GM21717 (cell line): ENCODE measurements at regions not wholly inside any gene's neighbourhood (a gene's known extent, or its start where the extent isn't known, plus 50 kb on each side); places are given as distances from the start of the nearest gene placed in this dataset.

Experiments
- ATAC-seq: cut with Tn5 transposase; IDR thresholded peaks from one replicate; pipeline ENCODE4 v1.9.1; 2021; ENCODE audit warnings: mild to moderate bottlenecking, moderate library complexity; ENCODE audit not compliant: unreplicated experiment

DNA sequence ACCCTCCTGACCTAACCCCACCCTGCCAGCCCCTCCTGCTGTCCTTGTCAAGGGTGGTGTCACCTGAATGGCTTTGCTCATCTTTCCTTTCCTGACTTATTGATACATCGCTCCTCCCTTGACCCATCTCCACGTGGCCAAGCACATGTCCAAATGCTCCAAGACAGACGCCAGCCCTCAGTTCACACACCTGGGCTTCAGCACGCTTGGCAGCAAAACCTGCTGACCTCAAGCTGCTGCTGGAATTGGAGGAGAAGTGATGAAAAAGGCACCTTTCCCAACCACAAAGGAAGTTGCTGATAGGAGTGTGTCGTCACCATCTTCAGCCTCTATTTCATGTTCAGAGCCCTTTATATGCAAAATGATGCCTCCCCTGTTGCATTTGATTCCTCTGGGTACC lies 141.3 kb downstream of the TLE3 start:
- ATAC-seq: no peak

DNA sequence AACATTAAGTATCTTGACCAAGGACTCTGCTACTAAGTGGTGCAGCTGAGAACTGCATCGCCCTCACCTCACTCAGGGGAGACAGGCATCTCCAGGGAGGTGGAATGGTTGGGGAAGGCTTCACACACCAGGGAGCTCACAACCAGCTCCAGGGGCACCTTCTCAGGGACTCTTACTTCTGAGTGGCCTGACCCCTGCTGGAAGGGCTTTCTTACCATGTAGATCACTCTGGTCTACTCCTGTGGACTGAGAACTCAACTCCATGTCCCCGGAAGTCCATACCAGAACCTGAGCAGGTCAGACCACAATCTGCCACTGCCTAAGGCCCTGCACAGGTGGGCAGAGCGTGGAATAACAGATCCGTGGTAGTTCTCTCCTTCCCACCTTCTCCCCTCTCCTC lies 140.5 kb downstream of the TLE3 start:
- no peak for ATAC-seq

DNA sequence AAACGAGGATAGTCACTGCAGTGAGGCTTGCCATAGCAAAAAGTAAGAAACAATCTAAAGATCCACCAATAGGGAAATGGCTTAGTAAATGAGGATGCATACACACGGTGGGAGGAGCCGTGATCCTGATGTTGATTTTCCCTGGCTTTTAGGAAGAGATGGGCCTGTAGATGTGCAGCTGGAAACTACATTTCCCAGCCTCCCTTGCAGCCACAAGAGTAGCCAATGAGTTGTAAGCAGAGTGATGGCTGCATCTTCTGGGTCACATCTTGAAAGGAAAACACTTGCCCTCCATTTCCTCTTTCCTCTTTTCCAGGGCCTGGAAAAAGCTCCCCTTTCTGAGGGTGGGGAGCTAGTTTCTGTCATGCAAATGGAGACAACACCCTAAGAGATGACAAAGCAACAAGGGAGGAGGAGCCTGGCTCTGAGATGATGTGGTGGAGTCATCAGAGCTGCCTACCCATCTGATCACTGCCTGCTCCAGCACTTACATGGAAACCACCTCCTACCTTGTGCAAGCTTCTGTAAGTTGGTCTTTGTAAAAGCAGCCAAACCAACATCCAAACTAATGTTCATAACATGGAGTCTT lies 139.1 kb downstream of the TLE3 start:
- no peak for ATAC-seq

DNA sequence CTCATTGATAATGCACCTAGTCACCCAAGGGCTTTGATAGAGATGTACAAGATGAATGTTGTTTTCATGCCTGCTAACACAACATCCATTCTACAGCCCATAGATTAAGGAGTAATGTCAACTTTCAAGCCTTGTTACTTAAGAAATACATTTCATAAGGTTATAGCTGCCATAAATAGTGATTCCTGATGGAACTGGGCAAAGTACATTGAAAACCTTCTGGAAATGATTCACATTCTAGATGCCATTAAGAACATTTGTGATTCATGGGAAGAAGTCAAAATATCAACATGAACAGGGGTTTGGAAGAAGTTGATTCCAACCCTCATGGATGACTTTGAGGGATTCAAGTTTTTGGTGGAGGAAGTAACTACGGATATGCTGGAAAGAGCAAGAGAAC lies 135.2 kb downstream of the TLE3 start:
- ATAC-seq: no peak

DNA sequence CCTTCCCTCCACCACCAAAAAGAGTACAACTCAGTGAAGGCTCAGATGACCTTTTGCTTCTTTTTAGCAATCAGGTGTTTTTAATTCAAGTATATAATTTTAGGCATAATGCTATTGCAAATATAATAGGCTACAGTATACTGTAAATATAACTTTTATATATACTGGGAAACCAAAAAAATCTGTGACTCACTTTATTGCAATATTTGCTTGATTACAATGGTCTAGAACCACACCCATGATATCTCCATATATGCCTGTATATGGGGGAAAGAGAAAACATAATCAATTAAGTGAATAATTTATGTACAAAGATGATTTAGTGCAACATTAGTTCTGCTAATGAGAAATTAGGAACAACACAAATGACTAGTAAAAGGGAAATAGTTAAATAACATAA lies 134.3 kb downstream of the TLE3 start:
- no peak for ATAC-seq

DNA sequence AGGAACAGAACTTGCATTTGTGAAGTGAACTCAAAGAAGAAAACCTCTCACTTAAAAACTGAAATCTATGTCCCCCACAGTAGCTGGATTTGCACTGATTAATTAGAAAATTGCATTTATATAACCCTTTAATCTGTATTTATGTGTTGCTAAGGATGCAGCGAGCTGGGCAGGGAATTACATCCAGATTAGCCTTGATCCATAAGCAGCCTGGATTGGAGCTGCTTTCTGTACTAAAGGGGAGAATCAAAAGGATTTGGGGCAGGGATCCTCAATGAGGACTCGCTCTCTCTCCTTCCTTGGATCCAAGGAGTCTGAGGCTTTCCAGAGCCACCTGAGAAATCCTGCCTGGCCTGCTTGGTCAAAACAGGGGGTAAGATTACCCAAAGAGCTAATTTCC lies 125.9 kb downstream of the TLE3 start:
- no peak for ATAC-seq

DNA sequence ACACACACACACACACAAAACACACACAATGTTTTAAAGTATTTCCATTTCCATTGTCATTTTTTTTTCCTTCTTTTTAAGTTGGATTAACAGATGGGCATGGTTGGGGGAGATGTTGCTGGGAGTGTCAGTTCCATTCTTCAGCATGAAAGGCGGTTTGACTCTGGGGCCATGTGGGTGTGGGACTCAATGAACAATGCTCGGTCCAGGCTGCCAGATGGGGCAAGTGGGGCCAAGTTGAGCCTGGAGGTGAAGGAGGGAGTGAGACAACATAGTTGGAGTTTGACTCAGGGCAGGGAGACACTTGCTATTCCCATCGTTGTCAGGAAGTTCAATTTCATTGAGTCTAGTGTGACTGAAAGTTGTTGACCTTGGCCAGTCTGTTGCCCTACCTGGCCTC lies 125.3 kb downstream of the TLE3 start:
- no peak for ATAC-seq

DNA sequence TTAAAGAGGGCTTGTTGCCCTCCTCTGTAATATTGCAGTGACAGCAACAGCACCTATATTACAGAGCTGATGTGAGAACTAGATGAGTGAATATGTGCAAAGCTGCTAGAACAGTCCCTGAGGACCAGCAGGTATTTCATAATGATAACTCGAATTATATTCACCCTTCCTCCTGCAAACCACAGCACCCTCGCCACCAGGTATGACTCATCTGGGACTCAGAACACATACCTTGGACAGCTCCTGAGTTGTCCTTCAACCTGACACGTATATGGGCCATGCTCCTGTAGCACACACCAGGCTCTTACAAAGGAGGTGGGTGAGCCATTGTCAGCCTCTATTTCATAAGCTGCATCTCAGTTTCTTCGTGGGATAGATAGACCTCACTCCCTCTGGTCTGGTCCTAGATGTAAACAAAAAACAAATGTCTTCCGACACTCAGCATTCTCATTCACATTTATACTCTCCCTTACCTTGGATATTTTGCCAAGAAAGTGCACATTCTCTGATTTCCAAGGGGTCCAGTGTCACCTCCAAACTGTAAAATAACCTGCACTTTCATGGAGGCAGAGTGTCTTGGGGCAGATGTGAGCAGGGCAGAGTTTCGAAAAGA lies 124.5 kb downstream of the TLE3 start:
- ATAC-seq: no peak

DNA sequence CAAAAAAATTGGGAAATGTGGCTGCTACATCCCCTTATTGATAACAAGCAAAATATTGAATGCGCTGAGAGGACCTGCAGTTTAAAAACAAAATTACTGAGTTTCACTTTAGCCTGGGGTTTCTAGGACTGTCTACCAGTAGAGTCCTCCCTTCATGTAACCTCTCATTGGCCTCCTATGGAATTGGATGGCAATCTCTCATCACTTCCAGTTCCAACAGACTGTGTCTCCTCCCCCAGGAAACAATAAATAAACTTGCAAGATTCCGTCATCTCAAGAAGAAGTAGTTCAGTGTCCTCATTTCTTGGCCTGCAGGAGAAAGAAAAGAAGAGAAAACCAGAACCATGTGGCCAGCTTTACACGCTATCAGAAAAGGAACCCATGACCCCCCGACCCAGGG lies 123.8 kb downstream of the TLE3 start:
- no peak for ATAC-seq

DNA sequence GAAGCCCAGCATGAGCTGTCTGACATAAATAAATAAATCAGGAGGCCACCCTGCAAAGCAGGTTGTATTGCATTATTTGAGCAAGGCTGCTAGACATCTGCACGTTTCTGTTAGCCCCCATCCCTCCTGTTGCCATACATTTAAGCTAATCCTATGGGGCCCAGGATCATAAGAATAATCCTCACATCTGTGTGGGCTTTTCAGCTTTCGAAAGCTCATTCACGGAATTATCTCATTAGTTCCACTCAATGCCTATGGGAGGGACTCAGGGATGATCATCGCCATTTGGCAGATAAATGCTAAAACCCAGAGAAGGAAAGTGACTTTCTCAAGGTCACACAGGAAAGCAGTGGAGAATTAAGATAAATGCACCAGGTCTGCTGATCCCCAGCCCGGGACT lies 123.4 kb downstream of the TLE3 start:
- ATAC-seq: no peak

DNA sequence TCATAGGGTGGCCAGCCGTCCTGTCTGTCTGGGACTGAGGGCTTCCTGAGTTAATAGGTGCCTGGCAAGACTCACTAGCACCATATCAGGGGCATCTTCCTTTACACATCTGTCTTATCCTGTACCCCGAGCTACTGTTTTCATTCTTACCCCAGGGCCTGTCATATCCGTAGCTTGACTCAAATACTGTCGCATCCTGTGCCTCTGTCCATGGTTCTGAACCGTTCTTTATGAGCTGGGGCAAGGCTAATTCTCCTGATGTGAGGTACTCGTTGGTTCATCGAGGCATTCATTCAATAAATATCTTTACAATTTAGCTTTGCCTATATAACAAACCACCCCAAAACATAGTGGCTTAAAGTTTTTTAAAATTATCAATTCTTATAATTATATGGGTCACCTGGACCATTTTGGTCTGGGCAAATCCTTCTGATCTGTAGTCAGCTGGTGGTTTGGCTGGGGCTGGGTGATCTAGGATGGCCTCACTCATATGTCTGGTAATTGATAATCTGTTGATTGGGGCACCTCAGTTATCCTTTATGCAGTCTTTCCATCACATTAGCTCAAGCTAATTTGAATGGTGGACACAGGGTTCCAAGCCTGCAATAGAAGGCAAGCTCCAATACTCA lies 121.2 kb downstream of the TLE3 start:
- no peak for ATAC-seq

DNA sequence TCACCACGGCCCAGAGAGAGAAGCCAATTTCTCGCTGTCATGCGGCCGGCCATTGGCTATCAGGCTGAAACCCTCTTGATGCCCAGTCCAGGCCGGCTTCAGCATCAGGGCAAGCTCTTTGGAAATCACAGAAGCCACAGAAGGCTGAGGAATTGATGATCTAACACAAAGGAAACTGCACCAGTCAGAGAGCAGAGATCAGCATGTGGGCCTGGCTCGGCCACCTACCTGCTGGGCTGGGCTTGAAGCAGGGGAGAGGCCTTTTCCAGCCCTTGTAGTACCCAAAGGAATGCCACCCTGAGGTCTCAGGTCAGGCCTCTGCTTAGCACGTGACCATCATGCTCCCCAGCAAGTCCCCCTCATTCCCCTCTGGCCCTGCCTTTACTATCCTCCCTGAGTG lies 119.1 kb downstream of the TLE3 start:
- ATAC-seq: no peak

DNA sequence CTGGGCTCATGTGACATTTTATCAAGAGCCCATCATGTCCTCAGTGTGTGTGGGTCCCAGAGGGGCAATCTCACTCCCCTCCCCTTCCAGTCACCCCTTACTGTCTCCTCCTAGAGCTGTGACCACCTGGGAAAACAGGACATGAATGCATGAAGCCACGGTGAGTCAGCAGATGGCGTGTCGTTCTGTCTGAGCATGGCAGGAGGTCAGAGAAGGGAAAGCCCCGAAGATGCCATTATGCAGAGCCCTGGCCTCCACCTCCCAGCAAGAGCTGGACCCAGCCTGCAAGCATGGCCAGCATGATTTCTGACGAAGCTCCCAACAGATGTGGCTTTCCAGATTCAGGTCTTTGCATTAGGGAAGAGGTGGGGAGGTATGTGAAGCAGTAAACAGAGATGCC lies 118.5 kb downstream of the TLE3 start:
- peak; percentile 60 for ATAC-seq

DNA sequence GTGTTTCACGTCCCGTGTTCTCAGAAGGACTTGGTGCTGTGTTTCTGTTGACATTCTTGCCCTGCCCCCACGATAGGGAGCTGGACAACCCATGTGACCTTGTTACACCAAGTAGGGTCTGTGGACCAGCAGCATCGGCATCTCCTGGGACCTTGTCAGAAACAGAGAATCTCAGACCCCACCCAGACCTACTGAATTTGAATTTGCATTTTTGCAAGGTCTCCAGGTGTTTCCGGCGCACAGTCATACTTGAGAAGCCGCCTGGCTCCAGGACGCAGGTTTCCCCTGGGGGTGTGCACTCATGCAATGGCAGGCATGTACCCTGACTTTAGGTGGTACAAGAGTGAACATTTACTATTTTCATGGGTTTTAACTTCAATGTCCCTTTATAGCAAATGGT lies 117.9 kb downstream of the TLE3 start:
- ATAC-seq: peak; percentile 84

DNA sequence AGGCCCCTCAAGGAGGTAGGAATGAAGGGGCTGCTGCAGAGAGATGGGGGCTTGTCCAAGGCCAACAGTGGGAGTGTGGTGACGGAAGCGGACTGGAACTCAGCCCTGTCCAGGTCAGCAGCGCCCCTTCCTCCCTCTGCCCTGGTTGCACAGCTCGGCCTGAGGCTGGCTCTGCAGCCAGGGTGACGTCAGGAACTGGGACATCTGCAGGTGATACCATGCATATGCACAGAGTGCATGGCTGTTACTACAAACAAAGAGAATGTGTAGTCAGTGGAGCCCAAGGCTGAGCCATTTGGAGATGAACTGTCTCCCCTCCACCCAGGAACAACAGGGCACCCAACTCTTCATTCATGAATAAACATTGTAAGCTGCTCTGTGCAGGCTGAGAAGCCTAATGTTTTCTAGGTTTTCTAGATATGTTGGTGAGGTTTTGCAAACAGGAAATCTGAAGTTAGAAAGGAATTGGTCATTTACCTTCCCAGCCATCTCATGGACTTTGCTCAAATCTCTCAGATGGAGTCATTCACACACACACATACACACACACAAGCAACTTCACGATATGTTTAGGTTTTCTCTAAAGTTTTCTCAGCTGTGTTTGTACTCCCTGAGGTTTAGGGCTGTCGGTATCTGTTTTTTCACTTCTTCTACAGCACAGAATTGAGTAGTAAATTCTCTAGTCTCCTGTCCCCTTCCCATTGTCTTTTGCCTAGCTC lies 117.2 kb downstream of the TLE3 start:
- ATAC-seq: no peak

DNA sequence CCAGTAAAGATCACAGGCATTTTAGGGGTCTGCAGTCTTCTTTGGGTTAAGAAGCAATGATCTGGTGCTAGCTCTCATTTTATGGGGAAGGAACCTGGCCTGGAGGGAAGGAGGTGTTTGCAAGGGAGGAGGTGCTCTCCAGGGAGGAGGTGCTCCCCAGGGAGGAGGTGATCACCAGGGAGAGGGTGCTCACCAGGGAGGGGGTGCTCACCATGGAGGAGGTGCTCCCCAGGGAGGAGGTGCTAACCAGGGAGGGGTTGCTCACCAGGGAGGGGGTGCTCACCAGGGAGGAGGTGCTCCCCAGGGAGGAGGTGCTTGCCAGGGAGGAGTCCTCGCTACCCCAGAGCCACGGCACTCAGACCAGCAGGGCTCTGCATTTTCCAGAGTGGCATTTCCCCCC lies 115.7 kb downstream of the TLE3 start:
- ATAC-seq: no peak

DNA sequence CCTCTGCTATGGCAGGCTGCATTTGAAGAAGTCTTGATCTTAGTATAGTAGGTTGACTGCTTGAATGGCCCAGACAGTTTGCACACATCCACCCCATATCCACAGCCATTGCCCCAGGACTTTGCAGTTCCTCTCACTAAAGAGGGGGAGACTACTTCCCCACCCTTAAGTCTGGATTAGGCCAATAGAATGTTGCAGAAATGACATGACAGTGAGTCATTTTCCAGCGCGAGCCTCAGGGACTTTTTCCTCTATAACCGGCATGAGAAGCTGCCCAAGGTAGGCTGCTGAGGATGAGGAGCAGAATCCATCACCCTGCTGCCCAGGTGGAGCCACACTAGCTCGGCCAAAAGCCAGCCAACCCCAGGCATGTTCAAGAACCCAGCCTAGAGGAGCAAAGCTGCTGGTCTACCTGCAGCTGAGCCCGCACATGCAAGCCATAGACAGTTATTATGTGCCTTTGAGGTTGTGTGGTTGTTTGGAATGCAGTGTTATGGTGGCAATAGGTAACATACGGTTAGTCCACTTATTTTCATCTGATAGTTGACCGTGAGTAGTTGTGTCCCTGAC lies 113.9 kb downstream of the TLE3 start:
- ATAC-seq: no peak

DNA sequence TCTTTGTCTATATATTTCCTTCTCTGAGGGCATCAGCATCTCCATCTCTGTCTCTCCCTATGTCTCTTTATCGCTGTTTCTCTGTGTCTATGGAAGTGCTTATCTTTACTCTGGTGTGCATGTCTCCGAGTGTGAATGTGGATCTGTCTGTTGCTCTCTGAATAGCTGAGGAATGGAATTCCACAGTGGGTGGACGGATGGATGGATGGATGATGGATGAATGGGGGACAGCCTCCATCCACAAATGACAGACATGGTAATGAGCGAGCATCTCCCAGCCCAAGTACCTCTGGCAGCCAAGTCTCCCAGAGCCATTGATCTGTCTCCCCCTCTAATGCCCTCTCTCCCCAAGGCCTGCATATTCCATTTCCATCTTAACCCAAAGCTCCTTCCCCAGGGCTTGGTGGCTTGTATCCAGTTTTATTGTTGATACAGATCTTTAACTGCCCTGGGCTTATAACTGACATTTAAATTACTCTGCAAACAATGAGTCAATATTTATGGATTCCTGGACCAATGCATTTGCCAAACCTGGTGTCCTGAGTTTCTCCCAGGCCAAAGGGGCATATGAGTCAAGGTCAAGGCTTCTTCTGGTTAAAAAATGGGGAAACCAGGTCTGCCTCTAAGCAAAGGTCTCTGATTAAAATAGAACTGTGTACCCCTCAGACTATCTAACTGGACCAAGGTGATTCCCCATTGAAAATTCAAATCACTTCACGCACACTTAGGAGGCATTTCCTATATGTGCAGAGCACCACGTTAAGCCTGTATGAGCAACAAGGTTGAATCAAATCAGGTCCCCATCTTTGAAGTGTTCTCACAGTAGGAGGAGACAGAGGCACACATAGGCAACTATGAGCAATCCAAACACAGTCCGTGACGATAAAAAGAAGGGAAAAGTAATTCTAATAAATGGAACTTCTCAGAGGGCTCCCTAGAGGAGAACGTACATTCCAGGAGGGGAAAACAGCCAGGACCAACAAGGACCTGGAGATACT lies 109.9 kb downstream of the TLE3 start:
- no peak for ATAC-seq

DNA sequence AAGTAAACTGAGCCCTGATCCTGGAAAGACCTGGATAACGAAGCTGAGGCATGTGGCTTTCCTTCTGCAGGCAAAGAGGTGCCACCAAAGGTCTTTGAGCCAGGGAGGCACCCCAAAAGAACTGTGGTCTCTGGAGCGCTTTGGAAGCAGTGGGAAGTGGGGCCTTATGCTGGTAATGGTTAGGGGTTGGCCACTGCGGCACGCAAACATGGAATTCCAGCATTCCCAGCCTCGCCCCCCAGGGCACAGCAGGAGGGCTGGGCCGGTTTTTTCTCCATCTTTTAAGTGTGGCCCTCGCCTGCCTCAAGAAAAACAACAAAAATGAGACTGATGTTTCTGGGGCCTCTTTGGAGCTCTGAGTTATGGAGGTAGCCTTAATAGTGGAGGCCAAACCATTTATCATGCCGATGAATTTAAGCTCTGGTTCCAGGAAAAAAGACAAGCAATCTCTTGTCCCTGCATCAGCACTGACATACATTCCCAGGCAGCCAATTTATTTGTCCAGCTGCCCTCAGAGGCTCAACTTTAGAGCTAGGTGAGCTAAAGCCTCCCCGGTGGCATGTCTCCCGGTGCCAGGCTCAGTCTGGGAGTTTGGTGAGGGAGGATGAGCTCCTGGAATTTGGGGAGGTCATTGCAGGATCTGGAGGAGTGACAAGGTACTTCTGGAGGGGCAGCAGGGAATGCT lies 109.0 kb downstream of the TLE3 start:
- no peak for ATAC-seq
